NCI-H2227 (cell line): ENCODE measurements at regions not wholly inside any gene's neighbourhood (a gene's known extent, or its start where the extent isn't known, plus 50 kb on each side); places are given as distances from the start of the nearest gene placed in this dataset.

Experiments used
- DNase-seq: peaks from one replicate; lab custom pipeline; 2025; ENCODE audit not compliant: unreplicated experiment; lab: John Stamatoyannopoulos, UW

DNA sequence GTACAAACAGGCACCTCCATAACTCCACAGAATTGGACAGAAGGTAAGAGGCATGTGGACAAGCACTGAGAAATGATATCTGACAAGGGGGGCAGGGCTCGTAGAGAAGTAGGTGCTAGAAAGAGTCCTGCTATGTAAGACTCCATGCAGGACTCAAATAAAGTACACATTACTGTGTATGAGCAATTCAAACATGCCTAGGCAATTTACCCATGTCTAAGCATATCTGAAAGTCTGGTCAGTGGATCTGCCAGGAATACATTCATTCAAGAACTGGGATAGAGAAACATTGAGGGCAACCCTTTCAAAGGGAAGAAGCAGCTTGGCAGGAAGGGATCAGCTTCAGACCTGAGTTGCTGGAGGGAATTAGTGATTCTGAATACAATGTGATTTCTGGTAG lies 174.1 kb upstream of the MCTP2 start:
- DNase-seq = no peak

GRCh38 chr15:94056314-94056713 lies 175.0 kb upstream of the MCTP2 start:
- DNase-seq = no peak

GRCh38 chr15:94053626-94054025 lies 177.7 kb upstream of the MCTP2 start:
- DNase-seq = no peak

- no peak for DNase-seq
These were observed 178.7 kb upstream of the MCTP2 start for GRCh38 chr15:94052711-94053110.

DNA sequence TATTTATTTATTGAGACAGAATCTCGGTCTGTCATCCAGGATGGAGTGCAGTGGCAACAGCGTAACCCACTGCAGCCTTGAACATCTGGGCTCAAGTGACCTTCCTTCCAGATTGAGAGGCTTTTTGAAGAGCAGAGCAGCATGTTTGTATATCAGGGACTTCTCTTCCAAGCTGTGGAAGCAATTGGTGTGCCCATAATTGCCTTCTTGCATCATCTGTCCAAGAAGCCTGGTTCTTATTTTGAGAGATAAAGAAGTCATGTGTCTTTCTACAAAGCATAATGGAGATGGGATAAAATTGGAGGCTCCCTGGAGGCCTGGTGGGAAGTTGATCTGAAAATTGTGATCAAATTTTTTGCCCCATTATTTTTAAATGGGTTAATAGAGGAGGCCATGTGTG lies 183.8 kb upstream of the MCTP2 start:
- DNase-seq = no peak

DNA sequence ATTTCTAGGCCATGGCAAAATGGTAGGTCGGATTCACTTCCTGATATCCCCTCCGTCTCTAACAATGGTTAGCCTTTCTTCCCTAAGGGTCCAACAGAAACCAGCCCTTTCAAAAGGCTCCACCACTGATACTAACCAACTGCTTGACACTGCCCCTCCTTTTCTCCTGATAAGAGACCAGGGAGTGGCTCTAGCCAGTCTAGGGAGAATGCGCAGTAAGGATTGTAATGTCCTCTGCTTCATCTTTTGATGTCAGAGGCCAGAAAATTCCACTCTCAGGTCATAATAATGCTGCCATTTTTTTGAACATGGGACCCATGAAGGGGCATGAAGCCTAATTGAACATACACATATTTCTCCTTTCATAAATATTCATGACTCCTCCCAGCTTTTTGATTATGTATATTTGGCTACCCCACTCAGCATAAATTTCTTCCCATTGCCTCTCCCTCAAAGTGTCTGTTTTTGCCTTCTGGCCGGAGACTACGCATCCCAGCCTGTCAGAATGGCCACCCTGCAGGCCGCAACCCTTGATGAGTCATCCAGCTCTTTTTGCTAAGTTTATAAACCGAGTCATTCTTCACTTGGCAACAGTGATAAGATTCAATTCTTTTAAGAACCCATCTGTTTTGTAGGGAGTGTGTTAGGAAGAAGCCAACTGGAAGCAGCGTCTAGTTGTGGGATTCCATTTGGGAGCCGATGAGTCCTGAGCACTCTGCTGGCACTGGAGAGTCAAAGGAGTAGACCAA lies 189.0 kb upstream of the MCTP2 start:
- no peak for DNase-seq

DNA sequence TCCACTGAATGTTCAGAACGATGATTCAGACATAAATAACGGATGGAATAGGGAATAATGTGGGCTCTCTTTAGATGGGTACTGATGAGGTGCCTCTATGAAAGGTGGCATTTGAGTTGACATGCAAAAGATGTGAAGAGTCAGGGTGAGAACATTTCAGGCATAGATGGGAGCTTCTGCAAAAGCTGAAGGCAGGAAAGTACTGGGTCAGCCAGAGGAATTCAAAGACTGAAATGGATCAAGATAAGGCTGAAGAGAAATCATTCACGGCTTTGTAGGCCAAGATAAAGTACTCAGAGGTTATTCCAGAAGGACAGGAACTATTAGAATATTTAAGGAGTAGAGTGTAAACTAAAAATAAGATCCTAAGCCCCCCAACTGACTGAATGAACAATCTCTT lies 189.6 kb upstream of the MCTP2 start:
- no peak for DNase-seq

DNA sequence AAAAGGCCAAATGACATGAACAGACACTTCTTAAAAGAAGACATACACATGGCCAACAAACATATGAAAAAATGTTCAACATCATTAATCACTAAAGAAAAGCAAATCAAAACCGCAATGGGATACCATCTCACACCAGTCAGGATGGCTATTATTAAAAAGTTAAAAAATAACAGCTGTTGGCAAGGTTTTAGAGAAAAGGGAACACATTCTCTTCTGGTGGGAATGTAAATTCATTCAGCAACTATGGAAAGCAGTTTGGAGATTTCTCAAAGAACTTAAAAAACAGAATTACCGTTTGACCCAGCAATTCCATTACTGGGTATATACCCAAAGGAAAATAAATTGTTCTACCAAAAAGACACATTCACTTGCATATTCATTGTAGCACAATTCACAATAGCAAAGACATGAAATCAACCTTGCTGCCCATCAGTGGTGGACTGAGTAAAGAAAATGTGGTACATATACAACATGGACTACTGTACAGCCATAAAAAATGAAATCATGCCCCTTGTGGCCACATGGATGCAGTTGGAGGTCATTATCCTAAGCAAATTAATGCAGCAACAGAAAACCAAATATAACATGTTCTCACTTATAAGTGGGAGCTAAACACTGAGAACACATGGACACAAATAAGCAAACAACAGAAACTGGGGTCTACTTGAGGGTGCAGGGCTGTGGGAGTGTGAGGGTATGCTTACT lies 190.7 kb upstream of the MCTP2 start:
- DNase-seq = no peak

DNA sequence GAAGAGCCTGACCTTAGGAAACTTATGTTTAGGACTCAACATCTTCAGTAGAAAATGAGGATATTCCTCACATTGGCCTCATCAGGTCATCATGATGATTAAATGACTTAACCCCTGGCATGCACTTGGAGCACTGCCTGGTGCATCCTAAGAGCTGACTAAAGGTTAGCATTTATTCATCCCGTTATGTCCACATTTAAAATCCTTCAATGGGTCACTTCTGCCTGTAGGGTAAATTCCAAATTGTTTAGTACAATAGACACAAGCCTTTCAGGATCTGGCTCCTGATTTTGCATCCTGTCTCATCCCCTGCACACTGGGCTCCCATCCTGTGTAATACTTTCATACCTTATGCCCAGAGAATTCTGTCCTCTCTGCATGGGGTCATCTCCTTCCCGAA lies 195.2 kb upstream of the MCTP2 start:
- DNase-seq = no peak

DNA sequence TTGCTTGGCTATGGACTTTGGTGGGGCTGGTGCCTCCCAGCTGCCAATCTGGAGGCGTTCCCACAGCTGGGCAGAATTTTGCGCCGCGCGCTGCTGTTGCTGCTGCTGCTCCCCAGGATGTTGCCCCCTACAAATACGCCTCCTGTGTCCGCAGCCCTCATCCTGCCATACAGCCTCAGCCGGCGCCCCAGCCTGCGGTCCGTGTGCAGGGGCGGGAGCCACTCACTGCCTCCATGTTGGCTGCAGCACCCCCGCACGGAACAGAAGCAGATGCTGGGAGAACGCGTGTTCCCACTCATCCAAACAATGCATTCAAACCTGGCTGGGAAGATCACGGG lies 197.7 kb upstream of the MCTP2 start:
- no peak for DNase-seq

- DNase-seq = no peak
These were observed 198.2 kb upstream of the MCTP2 start for GRCh38 chr15:94033014-94033682.

DNA sequence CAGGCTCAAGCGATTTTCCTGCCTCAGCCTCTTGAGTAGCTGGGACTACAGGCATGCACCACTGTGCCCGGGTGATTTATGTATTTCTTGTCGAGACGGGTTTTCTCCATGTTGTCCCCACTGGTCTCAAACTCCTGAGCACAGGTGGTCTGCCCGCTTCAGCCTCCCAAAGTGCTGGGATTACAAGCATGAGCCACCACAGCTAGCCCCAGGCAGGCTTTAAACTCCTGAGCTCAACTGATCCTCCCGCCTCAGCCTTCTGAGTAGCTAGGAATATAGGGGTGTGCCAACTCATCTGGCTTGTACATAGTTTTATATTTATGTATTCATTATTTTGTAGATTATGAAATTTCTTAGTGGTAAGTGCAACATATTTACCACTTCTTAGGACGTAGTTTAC lies 198.8 kb upstream of the MCTP2 start:
- no peak for DNase-seq

- DNase-seq = no peak
These were observed 200.3 kb upstream of the MCTP2 start for GRCh38 chr15:94031072-94031471.

GRCh38 chr15:94029495-94029894 lies 201.9 kb upstream of the MCTP2 start:
- DNase-seq = no peak

DNA sequence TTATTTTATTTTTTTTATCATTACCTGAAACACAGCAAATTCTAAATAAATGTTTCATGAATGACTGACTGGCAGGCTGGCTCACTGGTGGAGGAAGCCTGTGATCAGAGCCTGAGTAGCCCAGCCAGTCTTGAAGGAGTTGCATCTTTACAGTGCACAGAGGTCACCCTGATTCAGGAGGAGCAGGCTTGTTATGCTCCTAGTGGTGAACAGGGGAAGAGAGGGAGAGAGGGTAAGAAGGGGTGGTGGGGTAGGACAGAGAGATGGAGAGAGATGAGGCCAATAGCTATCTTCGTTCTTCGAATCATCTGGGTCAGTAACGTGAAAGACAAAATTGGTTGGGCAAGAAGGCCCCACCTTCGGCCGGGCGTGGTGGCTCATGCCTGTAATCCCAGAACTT lies 202.6 kb upstream of the MCTP2 start:
- DNase-seq = no peak

GRCh38 chr15:94028121-94028520 lies 203.2 kb upstream of the MCTP2 start:
- DNase-seq = no peak

DNA sequence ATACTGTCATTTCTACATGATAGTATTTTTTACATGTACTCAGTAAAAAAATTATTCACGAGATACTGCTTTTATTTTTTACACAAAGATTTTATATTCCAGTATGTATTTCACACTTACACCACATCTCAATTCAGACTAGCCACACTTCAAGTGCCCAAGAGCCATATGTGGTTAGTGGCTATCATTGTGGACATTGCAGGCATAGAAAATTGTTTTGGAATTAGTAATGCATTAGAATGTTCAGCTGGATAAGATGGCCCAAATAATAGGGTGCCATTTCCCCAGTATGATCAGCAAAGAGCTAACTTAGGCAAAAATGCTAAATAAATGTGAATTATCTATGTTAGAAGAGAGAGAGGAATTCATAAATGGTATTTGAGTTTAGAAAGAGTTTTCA lies 203.8 kb upstream of the MCTP2 start:
- no peak for DNase-seq

GRCh38 chr15:94026458-94027304 lies 204.7 kb upstream of the MCTP2 start:
- DNase-seq = peak; percentile 9

DNA sequence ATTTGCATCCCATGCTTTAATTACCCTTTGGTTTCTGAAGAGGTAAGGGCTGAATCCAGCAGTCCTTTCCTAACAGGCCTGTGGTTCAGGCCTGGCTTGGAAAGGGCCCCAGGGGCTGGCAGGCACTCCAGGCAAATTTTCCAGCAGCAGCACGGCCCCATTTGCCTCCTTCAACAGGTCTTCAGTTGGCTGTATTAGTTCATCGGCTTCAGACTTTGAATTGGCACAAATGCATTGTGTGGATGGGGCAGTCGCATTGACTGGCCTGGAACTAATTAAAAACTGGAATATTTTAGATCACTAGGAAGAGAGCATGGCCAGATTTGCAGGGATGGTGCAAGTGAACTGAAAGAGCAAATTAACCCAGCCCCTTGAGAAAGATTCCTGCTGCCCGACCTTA lies 207.8 kb upstream of the MCTP2 start:
- no peak for DNase-seq

GRCh38 chr15:94021621-94022320 lies 209.6 kb upstream of the MCTP2 start:
- no peak for DNase-seq

- DNase-seq = no peak
These were observed 212.3 kb upstream of the MCTP2 start for GRCh38 chr15:94019062-94019461.
